GM12872 (cell line): ENCODE measurements at regions not wholly inside any gene's neighbourhood (a gene's known extent, or its start where the extent isn't known, plus 50 kb on each side); places are given as distances from the start of the nearest gene placed in this dataset.

Source experiments
- TF ChIP-seq, protein P1 (sequence below): IDR thresholded peaks from 3 replicates; pipeline ENCODE4 v1.5.1; 2011; ENCODE audit warnings: low read depth, mild to moderate bottlenecking, low read length, moderate library complexity; ENCODE audit not compliant: insufficient read depth

DNA sequence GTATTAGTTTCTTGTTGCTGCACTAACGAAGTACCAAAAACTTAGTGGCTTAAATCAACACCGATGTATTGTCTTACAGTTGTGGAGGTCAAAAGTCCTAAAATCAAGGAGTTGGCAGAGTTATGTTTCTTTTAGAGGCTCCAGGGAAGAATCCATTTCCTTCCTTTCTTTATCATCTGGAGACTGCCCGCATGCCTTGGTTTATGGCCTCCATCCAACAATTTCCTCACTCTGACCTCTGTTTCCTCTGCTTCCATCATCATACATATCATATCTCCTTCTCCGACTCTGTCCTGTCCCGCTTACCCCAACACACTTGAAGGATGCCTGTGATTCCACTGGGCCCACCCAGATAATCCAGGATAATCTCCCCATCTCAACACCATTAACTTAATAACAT is 627.8 kb downstream of the KCNJ2 start:
- TF ChIP-seq, protein P1, sequence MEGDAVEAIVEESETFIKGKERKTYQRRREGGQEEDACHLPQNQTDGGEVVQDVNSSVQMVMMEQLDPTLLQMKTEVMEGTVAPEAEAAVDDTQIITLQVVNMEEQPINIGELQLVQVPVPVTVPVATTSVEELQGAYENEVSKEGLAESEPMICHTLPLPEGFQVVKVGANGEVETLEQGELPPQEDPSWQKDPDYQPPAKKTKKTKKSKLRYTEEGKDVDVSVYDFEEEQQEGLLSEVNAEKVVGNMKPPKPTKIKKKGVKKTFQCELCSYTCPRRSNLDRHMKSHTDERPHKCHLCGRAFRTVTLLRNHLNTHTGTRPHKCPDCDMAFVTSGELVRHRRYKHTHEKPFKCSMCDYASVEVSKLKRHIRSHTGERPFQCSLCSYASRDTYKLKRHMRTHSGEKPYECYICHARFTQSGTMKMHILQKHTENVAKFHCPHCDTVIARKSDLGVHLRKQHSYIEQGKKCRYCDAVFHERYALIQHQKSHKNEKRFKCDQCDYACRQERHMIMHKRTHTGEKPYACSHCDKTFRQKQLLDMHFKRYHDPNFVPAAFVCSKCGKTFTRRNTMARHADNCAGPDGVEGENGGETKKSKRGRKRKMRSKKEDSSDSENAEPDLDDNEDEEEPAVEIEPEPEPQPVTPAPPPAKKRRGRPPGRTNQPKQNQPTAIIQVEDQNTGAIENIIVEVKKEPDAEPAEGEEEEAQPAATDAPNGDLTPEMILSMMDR = no peak

DNA sequence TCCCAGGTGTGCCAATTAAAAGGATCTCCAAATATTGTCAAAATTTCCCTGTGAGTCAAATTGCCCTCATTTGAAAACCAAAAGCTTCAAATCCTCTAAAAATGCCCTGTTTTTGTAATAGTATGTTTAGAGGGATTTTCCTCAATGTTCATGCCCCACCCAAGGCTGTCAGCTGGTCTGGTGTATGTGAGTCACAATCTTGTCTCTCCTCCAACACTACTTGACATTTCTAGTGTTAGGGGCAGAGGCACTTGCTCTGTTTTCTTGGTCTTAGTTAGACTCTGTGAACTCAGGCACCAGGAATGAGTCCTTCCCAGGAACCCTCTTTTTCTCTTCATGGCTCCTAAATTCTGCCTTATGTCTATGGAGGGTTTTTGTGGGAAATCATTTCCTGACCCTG is 634.8 kb downstream of the KCNJ2 start:
- TF ChIP-seq, protein P1 = no peak

DNA sequence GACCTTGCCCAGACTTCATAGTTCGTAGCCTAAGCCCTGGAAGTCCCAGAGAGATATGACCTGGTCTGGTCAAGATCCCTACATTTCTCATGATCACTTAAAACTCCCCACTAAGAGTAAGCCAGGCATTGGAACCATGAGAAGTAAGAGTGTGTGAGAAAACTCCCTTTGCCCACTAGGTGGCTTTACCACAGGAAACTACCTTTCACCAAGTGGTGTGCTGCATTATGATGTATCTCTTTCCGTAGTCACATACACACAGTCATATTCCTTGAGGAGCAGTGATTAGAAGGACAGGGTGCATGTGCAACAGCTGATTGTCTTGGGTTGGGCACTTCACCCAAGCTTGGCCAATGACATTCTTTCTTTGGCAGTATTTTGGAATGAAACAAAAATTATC is 639.3 kb downstream of the KCNJ2 start:
- TF ChIP-seq, protein P1 = peak; percentile 59

DNA sequence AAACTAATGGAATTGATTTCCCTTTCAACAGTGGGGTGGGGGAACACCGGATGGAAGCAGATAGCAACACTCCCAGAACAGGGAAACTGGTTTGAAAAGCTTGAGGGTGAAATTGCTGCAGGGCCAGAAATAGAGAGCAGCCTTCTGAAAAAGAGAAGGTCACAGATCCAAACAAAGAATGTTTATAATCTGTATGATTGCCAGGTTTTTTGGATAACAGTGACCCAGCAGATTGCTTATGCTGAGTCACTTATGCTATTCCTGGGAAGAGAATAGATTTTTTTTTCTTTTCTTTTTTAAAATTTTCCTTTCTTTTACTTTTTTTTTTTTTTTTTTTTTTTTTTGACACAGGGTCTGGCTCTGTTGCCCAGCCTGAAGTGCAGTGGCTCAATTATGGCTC is 641.3 kb downstream of the KCNJ2 start:
- TF ChIP-seq, protein P1 = no peak

DNA sequence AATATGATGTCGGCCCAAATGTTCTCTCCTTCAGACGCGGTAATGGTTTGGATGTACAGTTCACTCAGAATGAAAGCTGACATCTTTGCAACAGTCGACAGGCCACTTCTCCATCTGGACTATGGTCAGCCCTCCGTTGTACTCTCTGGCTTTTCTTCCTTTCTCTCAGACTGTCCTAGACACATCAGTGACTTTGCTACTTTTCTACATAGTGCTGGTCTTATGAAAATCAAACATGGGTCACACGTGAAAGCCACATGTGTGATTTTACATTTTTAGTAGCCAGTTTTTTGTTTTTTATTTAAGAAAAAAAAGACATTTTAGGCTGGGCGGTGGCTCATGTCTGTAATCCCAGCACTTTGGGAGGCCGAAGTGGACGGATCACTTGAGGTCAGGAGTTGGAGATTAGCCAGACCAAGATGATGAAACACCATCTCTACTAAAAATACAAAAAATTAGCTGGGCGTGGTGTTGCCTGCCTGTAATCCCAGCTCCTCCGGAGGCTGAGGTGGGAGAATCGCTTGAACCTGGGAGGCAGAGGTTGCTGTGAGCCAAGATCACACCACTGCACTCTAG is 644.1 kb downstream of the KCNJ2 start:
- TF ChIP-seq, protein P1 = no peak

DNA sequence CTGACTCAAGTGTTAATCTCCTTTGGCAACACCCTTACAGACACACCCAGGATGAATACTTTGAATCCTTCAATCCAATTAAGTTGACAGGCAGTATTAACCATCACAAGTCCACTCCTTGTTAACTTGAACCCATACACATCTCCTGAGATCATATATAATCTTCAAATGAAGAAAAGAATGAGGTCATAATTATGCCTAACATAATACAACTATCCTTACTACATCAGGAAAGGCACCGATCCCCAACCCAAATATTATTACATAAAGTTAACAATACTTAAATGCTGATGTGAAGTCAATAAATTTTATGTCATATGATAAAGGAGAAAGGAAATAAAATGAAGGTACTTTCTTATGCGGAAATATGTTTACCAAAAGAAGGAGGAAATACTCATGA is 649.9 kb downstream of the KCNJ2 start:
- TF ChIP-seq, protein P1 = no peak

DNA sequence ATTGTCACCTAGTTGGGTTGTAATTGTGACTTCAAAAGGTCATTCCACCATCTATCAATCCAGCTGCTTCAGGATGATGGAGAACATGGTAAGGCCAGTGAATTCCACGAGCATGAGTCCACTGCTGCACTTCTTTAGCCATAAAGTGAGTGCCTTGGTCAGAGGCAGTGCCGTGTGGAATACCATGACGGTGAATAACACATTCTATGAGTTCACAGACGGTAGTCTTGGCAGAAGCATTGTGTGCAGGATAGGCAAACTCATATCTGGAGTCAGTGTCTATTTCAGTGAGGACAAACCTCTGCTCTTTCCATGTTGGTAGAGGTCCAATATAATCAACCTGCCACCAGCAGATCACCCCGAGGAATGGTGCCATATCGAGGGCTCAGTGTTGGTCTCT is 650.9 kb downstream of the KCNJ2 start:
- TF ChIP-seq, protein P1 = no peak
